ENCODE measurements at regions not wholly inside any gene's neighbourhood (a gene's known extent, or its start where the extent isn't known, plus 50 kb on each side); places are given as distances from the start of the nearest gene placed in this dataset.

DNA sequence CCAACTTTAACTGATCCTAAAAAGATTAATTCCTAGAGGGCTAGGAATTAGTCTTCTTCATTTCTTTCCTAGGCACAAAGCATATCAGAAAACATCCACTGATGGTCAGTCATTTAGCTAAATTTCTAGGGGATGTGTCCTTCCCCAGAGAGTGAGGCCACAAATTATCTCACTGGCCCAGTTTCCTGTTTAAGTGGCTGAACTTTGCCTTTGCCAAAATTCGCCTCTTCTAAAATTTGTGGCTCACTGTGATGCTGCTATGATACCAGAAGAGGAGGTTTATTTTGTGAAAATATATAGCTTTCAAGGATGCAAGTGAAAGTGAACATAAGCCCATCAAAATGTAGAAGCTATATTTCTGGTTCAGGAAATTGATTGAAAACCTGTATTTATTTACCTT is 98.1 kb upstream of the FER start:
- DNase-seq (ENCODE audit: low read depth in 2 of 2), result no peak

- DNase-seq (ENCODE audit: low read depth in 2 of 2), result no peak
Measured at GRCh38 chr5:108649106-108649505, 98.6 kb upstream of the FER start.

DNA sequence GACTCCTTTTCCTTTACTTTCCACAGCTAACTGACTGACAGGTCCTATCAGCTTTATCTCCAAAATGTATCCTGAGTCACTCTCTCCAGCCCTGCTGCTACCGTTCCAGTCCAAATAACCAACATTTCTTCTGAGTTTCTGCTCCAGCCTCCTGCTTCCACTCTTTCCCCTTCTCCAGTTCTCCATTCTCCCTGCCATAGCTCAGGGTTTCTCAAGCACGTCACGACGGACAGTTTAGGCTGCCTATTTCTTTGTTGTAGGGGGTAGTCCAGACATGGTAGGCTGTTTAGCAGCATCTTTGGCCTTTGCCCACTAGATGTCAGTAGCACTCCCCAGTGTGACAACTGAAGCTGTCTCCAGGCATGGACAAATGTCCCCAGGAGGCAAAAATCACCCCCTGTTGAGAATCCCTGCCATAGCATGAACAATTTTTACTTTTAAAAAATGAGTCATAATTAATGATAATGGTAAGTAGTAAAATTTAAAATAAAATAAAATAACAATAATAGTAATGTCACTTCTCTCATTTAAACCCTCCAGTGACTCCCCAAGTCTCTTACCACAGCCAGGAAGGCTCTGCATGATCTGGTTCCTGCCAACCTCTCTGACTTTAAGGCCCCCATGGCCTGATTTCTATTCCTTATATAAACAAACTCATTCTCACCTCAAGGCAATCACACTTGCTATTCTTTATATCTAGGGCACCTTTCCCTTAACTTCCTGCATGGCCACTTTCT is 105.4 kb upstream of the FER start:
- DNase-seq (ENCODE audit: low read depth in 2 of 2), result peak; percentile 17 to 24

DNA sequence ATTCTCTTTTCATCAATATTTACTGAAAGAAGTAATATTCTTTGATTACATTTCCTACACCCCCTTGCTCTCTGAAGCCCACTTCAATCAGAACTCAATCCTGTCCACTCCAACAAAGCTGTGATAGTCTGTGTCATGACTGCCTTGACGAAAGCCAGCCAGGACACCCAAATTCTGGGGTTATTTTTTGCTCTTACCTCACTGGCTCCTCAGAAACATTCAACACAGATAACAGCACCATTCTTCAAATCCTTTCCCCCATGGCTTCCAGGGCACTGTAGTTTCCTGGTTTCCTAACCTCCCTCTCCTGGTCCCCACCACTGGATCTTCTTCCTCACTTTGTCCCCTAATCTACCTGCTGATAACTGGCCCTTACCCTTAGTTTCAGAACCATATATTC is 106.1 kb upstream of the FER start:
- no peak for DNase-seq (ENCODE audit: low read depth in 2 of 2)

DNA sequence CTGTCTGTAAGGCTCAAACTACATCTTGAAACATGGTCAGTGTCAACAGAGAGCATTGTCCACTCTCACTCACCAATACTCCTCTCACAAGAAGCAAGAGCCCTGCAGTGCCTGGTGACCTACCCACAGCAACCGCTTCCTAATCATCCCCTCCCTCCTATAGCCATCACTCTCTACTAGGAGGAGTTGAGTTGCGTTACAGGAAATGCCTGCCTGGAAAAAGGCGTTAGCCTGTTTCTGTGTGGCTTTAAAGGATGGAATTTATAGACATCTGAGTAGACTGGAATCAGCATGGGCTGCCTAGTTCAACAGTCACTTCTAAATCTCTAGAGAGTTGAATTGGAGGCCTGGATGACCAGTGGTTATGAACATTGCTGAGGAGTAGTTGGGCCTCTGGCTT is 108.3 kb upstream of the FER start:
- DNase-seq (ENCODE audit: low read depth in 2 of 2), result no peak

GRCh38 chr5:108638021-108638420 is 109.7 kb upstream of the FER start:
- DNase-seq (ENCODE audit: low read depth in 2 of 2), result no peak

- DNase-seq (ENCODE audit: low read depth in 2 of 2), result no peak
Measured at GRCh38 chr5:108637134-108637533, 110.6 kb upstream of the FER start.

GRCh38 chr5:108636135-108636853 is 111.4 kb upstream of the FER start:
- no peak for DNase-seq (ENCODE audit: low read depth in 2 of 2)

GRCh38 chr5:108634617-108635288 is 112.9 kb upstream of the FER start:
- no peak for DNase-seq (ENCODE audit: low read depth in 2 of 2)

DNA sequence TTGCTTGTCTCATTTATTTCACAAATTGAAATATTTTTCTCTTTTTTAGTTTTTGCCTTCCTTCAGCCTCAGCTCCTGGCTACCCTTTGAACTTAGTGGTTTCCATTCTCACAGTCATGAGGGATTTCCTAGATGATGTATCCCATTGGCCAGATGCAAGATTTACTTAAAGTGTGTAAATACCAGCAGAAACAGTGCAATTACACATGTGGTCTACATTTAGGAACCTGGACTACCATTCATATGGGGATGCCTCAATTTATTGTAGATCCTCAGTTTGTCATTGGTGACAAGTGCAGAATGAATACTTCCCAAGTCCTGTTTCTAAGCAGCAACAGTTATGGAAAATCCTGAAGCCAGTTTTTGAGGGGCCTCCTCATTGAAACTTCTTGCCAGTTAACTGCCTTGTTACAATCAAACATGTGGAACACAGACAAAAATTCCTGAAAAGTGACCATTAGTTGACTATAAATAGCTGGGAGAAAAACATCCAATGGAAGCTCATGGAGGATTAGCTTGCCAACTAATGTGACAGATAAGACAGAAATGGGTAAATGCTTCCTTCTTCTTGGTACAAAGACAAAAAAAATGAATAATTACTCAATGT is 113.6 kb upstream of the FER start:
- no peak for DNase-seq (ENCODE audit: low read depth in 2 of 2)

DNA sequence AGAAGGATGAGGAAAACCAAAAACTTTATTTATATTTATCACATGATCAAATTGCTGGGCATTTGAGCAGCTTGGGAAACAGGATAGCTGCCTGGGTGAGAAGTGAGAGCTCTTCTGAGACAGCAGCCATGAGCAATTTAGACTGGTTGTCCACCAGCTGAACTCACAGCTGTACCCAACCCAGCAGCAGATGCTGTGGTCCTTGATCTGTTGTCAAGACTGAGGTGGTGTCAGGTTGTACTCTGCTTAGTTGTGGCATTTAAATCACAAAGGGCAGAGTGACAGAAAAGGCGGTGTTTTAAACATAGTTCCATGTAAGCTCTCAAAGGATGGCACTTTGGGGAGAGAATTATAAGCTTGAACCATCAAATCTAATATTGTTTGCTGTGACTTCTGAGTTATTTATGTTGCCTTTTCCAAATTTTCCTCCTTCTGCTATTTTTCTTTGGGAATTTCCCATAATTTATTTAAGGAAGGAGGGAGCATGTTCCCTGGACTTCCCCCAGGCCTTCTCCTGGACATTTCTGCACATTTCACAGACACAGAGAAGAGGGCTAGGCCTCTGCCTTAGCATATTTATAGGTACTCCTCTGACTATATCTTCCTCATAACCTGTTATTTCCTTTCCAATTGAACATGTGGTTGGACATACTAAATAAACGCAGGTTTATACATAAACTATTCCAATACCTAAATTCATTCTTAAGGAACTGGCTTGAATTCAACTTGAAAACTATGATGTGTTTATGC is 117.7 kb upstream of the FER start:
- DNase-seq (ENCODE audit: low read depth in 2 of 2), result no peak

DNA sequence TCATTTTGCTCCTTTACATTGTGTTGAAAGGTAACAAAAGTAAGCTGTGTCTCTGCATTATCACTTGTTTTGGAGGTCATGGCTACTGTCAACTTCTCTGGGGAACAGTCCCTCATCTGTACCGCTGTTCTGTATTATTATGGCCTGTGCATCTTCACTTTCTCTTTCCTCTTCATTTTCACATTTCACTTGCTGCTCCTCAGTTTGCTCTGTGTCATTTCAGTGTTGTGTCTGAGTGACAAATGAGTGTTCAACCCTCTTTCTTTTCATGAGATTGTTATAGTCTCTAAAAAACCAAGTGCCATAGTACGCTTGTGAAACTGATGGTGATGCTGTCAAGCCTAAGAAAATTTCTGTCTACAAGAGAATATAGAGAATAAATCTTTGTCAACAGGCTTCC is 122.0 kb upstream of the FER start:
- DNase-seq (ENCODE audit: low read depth in 2 of 2), result no peak

- no peak for DNase-seq (ENCODE audit: low read depth in 2 of 2)
Measured at GRCh38 chr5:108623826-108624225, 123.9 kb upstream of the FER start.

DNA sequence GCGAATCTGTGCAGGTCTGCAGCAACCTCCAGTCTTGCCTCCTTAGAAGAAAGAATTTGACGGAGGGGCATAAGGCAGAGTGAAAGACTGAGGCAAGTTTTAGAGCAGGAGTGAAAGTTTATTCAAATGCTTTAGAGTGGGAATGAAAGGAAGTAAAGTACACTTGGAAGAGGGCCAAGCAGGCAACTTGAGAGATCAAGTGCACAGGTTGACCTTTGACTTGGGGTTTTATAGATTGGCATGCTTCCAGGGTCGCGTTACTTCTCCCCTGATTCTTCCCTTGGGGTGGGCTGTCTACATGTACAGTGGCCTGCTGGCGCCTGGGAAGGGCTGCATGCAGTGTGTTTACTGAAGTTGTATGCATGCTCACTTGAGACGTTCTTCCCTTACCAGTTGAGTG is 127.2 kb upstream of the FER start:
- no peak for DNase-seq (ENCODE audit: low read depth in 2 of 2)

DNA sequence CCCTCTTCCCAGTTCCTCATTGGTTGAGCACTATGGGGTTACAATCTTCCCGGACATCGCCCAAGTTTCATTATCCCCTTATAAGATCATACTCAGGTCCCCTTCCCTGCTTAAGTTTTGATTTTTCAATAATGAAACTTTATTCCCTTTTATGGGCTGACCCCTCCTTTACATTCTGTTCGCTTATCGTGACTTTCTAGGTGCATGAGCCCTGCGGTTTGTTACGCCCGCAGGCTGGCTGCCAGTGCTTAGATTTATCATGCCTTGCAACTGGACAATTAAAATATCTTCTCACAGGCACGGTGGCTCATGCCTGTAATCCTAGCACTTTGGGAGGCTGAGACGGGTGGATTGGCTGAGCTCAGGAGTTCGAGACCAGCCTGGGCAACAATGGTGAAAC is 127.9 kb upstream of the FER start:
- no peak for DNase-seq (ENCODE audit: low read depth in 2 of 2)

GRCh38 chr5:108617467-108618435 is 129.9 kb upstream of the FER start:
- DNase-seq (ENCODE audit: low read depth in 2 of 2), result no peak

DNA sequence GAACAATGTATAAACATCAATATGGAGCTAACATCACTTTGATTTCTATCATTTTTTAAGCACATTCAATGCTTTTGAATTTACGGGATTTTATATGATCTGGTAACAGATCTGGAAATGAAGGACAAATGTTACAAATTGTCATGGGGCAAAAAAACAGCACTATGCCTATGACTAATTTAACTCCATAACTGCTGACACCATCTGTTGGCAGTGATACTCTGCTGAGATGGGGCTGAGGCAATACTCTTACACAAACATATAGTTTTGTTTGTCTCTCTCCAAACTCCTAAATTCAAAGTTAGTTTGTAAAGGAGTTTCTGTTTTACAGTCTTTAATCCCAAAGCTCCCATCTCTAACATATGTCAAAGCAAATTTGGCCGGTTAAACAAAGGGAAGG is 132.5 kb upstream of the FER start:
- DNase-seq (ENCODE audit: low read depth in 2 of 2), result no peak

GRCh38 chr5:108607421-108607820 is 140.3 kb upstream of the FER start:
- no peak for DNase-seq (ENCODE audit: low read depth in 2 of 2)

- no peak for DNase-seq (ENCODE audit: low read depth in 2 of 2)
Measured at GRCh38 chr5:108606185-108606584, 141.5 kb upstream of the FER start.

DNA sequence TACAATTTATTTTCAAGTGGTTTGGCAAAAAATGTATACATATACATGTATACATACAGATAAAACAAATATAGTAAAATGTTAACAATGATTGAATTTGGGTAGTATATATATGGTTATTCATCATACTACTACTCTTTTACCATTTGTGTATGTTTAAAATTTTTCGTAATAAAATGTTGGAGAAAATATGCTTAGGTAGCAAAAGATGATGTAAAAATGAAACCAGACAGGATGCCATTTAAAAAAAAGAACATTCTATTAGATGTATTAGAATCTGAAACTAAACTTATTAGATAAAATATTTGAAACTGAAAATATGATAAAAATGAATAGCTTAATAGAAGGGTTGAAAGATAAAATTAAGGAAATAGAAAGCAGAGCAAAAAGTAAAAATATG is 144.9 kb upstream of the FER start:
- DNase-seq (ENCODE audit: low read depth in 2 of 2), result no peak

GRCh38 chr5:108590799-108591198 is 156.9 kb upstream of the FER start:
- no peak for DNase-seq (ENCODE audit: low read depth in 2 of 2)
